HCT116 (cell line): ENCODE measurements at regions not wholly inside any gene's neighbourhood (a gene's known extent, or its start where the extent isn't known, plus 50 kb on each side); places are given as distances from the start of the nearest gene placed in this dataset.

ENCODE experiments used
- ATAC-seq: fragments of 200-7000 bp; cut with Tn5 transposase; 2 replicates; pipeline ENCODE4 v1.9.1; 2020; ENCODE audit warnings: mild to moderate bottlenecking, moderate library complexity
- BruUV-seq: library from RNA; stranded (reverse); fragments of 400-500 nt; replicated peaks from 2 replicates; lab custom pipeline; 2021; lab: Mats Ljungman, UMichigan
- CTCF ChIA-PET: fragments of 300-600 bp; sonication (Branson Sonifier 250); formaldehyde crosslinking; loops from one replicate; lab custom pipeline; 2021; ENCODE audit warnings: antibody characterized with exemption; lab: Charles Lee
- POLR2A ChIA-PET: fragments of 300-600, 350-600 bp; sonication (Branson Sonifier 250); formaldehyde crosslinking; loops from one replicate; lab custom pipeline; 2021; ENCODE audit warnings: antibody characterized with exemption; lab: Charles Lee
- RAD21 ChIA-PET, 2 experiments: fragments of 300-600 bp; sonication (Branson Sonifier 250); formaldehyde crosslinking; loops; one replicate each; lab custom pipeline; 2023; ENCODE audit warnings: low total read pairs in 2 of 2; ENCODE audit not compliant: uncharacterized antibody in 2 of 2, unreplicated experiment in 2 of 2, low non-redundant PET in 1 of 2; lab: Charles Lee
- DNase-seq: peaks from one replicate; pipeline ENCODE4 v3.0.0-alpha.2; 2010; ENCODE audit warnings: low read depth, low spot score
- H2AFZ ChIP-seq: fragments of 200-600 bp; shearing (Covaris generic), sonication (generic); 2 replicates; pipeline ENCODE4 v1.6.1; 2017; ENCODE audit warnings: low read depth, mixed run types, mixed read lengths, antibody characterized with exemption, low read length; ENCODE audit not compliant: poor library complexity, severe bottlenecking
- H3K27ac ChIP-seq: 2 replicates; pipeline ENCODE4 v1.5.1; 2012; ENCODE audit warnings: low read depth, low read length
- H3K27me3 ChIP-seq: fragments of 200-600 bp; sonication (generic); 2 replicates; pipeline ENCODE4 v1.6.1; 2016; ENCODE audit warnings: mixed run types, low read length, mixed read lengths; ENCODE audit not compliant: insufficient read depth
- H3K36me3 ChIP-seq, 2 experiments: fragments of 200-500 bp in 1 of 2; fragments of 200-600 bp in 1 of 2; sonication (Bioruptor generic) in 1 of 2; sonication (generic) in 1 of 2; 2 replicates each; pipeline versions ENCODE4 v1.5.1 to v1.6.1; 2014 to 2016; ENCODE audit warnings: low read length in 2 of 2, inconsistent platforms in 1 of 2, mixed read lengths in 1 of 2, mixed run types in 1 of 2; ENCODE audit not compliant: insufficient read depth in 2 of 2, control insufficient read depth in 1 of 2
- H3K4me1 ChIP-seq, 2 experiments: fragments of 200-600 bp in 1 of 2; sonication (generic) in 1 of 2; 2 replicates each; pipeline versions ENCODE4 v1.5.1 to v1.6.1; 2012 to 2017; ENCODE audit warnings: low read length in 2 of 2, inconsistent platforms in 1 of 2, mild to moderate bottlenecking in 1 of 2, mixed read lengths in 1 of 2, mixed run types in 1 of 2, moderate library complexity in 1 of 2; ENCODE audit not compliant: insufficient read depth in 2 of 2, control insufficient read depth in 1 of 2
- H3K4me2 ChIP-seq: fragments of 200-600 bp; sonication (generic); 2 replicates; pipeline ENCODE4 v1.6.1; 2017; ENCODE audit warnings: mixed run types, low read length, mixed read lengths
- H3K4me3 ChIP-seq, 2 experiments: fragments of 200-600 bp in 1 of 2; sonication (generic) in 1 of 2; replicated peaks in 1 of 2; 2 replicates each; pipeline ENCODE4 v1.5.1; 2011 to 2016; ENCODE audit warnings: low read length in 2 of 2, control low read depth in 1 of 2, low read depth in 1 of 2, mild to moderate bottlenecking in 1 of 2, mixed read lengths in 1 of 2, mixed run types in 1 of 2
- H3K79me2 ChIP-seq: fragments of 200-600 bp; sonication (generic); 2 replicates; pipeline ENCODE4 v1.6.1; 2017; ENCODE audit warnings: mild to moderate bottlenecking, mixed run types, low read length, moderate library complexity, mixed read lengths; ENCODE audit not compliant: insufficient read depth
- H3K9ac ChIP-seq: fragments of 200-600 bp; sonication (generic); 2 replicates; pipeline ENCODE4 v1.6.1; 2016; ENCODE audit warnings: low read length, mixed read lengths
- H3K9me2 ChIP-seq: fragments of 200-600 bp; sonication (generic), shearing (Covaris generic); 2 replicates; pipeline ENCODE4 v1.6.1; 2017; ENCODE audit warnings: mixed run types, mild to moderate bottlenecking, moderate library complexity; ENCODE audit not compliant: insufficient read depth
- H3K9me3 ChIP-seq, 2 experiments: fragments of 200-500 bp in 1 of 2; fragments of 200-600 bp in 1 of 2; sonication (Bioruptor generic) in 1 of 2; sonication (generic) in 1 of 2; 2 replicates each; pipeline ENCODE4 v1.6.1; 2014 to 2017; ENCODE audit warnings: low read length in 2 of 2, mixed read lengths in 2 of 2, inconsistent platforms in 1 of 2, low read depth in 1 of 2, mild to moderate bottlenecking in 1 of 2, mixed run types in 1 of 2, moderate library complexity in 1 of 2; ENCODE audit not compliant: control insufficient read depth in 1 of 2, insufficient read depth in 1 of 2
- H4K20me1 ChIP-seq: fragments of 200-600 bp; sonication (generic), shearing (Covaris generic); 2 replicates; pipeline ENCODE4 v1.6.1; 2017; ENCODE audit warnings: mixed run types, mild to moderate bottlenecking, moderate library complexity; ENCODE audit not compliant: insufficient read depth
- CTCF ChIP-seq, 3 experiments: fragments of 200-600 bp in 1 of 3; sonication (generic) in 1 of 3; IDR thresholded peaks in 2 of 3; conservative IDR thresholded peaks in 1 of 3; 2 replicates each; pipeline ENCODE4 v1.5.1; 2012 to 2017; ENCODE audit warnings: low read depth in 2 of 3, low read length in 2 of 3, antibody characterized with exemption in 1 of 3, borderline replicate concordance in 1 of 3, control low read depth in 1 of 3, mild to moderate bottlenecking in 1 of 3, mixed read lengths in 1 of 3, mixed run types in 1 of 3, moderate library complexity in 1 of 3; ENCODE audit not compliant: insufficient read depth in 1 of 3
- EGR1 ChIP-seq: IDR thresholded peaks from 2 replicates; pipeline ENCODE4 v1.6.1; 2012; ENCODE audit warnings: low read depth
- POLR2A ChIP-seq: IDR thresholded peaks from 2 replicates; pipeline ENCODE4 v1.7.0; 2011; ENCODE audit warnings: borderline replicate concordance; ENCODE audit not compliant: insufficient read depth, insufficient read length; ENCODE audit errors: extremely low read depth
- SP1 ChIP-seq: IDR thresholded peaks from 2 replicates; pipeline ENCODE4 v1.6.1; 2012; ENCODE audit warnings: low read depth
- YY1 ChIP-seq: IDR thresholded peaks from 2 replicates; pipeline ENCODE4 v1.6.1; 2011; ENCODE audit warnings: low read length, low read depth, moderate library complexity, mild to moderate bottlenecking; ENCODE audit not compliant: insufficient replicate concordance; ENCODE audit errors: extremely low read depth
- intact Hi-C: fragments of 100-400 bp; cut with micrococcal nuclease; formaldehyde crosslinking; loops from 2 replicates; pipeline ENCODE4 v1.10.0; 2022
- TF ChIP-seq, protein P1 (sequence below): IDR thresholded peaks from 2 replicates; pipeline ENCODE4 v1.6.1; 2012; ENCODE audit warnings: low read depth
- TF ChIP-seq, protein P2 (sequence below): IDR thresholded peaks from 2 replicates; pipeline ENCODE4 v1.6.1; 2012

DNA sequence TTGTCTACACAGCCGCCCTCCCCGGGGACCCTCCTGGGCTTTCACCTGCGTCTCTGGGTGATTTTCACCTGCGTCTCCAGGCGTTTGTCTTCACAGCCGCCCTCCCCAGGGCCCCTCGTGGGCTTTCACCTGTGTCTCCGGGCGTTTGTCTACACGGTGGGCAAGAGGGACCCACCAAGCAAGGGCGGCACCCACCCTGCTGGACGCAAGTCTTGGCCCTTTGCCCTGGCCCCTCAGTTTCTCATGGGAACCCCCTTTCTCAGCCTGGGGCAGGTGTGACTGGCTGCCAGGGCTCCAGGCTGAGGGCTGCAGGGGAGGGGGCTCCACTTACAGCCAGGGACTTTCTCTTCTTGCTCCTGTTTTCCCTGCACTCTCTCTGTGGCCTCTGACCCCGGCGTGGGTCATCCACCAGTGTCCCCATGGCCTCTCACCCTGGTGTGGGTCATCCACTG is 68.6 kb upstream of the GALNT9 start:
- Histone ChIP-seq H3K27ac (no peak overlapping the region), H4K20me1 (no peaks in the 10 kb centered on the region), H3K4me3 (no peak overlapping the region)
- intact Hi-C loops = no loop called here
- no peak for ATAC-seq
- TF ChIP-seq, protein P1, sequence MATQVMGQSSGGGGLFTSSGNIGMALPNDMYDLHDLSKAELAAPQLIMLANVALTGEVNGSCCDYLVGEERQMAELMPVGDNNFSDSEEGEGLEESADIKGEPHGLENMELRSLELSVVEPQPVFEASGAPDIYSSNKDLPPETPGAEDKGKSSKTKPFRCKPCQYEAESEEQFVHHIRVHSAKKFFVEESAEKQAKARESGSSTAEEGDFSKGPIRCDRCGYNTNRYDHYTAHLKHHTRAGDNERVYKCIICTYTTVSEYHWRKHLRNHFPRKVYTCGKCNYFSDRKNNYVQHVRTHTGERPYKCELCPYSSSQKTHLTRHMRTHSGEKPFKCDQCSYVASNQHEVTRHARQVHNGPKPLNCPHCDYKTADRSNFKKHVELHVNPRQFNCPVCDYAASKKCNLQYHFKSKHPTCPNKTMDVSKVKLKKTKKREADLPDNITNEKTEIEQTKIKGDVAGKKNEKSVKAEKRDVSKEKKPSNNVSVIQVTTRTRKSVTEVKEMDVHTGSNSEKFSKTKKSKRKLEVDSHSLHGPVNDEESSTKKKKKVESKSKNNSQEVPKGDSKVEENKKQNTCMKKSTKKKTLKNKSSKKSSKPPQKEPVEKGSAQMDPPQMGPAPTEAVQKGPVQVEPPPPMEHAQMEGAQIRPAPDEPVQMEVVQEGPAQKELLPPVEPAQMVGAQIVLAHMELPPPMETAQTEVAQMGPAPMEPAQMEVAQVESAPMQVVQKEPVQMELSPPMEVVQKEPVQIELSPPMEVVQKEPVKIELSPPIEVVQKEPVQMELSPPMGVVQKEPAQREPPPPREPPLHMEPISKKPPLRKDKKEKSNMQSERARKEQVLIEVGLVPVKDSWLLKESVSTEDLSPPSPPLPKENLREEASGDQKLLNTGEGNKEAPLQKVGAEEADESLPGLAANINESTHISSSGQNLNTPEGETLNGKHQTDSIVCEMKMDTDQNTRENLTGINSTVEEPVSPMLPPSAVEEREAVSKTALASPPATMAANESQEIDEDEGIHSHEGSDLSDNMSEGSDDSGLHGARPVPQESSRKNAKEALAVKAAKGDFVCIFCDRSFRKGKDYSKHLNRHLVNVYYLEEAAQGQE = no peak
- TF ChIP-seq SP1 (no peak), POLR2A (no peak), YY1 (no peak), CTCF (IDR thresholded peaks at IDR 0.05 in 2 of 3, conservative IDR thresholded peaks at IDR 0.05 in 1 of 3; ENCODE audit: borderline replicate concordance in 1 of 3, insufficient read depth in 1 of 3, low read depth in 2 of 3, low read length in 2 of 3) (no peak), EGR1 (no peak)
- TF ChIP-seq, protein P2, sequence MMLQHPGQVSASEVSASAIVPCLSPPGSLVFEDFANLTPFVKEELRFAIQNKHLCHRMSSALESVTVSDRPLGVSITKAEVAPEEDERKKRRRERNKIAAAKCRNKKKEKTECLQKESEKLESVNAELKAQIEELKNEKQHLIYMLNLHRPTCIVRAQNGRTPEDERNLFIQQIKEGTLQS = no peak
- TF ChIP-seq, all 23 proteins: peak for 0
- CTCF ChIA-PET = no interaction called here
- RAD21 ChIA-PET = no interaction called here
- H3K27me3 ChIP-seq = no peaks in the 10 kb centered on the region
- no peaks in the 10 kb centered on the region for H3K79me2 ChIP-seq
- no peak overlapping the region for H3K4me2 ChIP-seq
- H2AFZ ChIP-seq = no peak overlapping the region
- no peak overlapping the region for H3K9ac ChIP-seq
- no peaks in the 10 kb centered on the region for H3K36me3 ChIP-seq
- no peaks in the 10 kb centered on the region for H3K9me3 ChIP-seq
- DNase-seq = no peak
- POLR2A ChIA-PET = no interaction called here
- BruUV-seq = no TSS peak
- H3K4me1 ChIP-seq = peaks cover 15 to 19% of the 10 kb centered on the region in 2 experiments
- no peaks in the 10 kb centered on the region for H3K9me2 ChIP-seq
